ENCODE measurements at regions not wholly inside any gene's neighbourhood (a gene's known extent, or its start where the extent isn't known, plus 50 kb on each side); places are given as distances from the start of the nearest gene placed in this dataset.

DNA sequence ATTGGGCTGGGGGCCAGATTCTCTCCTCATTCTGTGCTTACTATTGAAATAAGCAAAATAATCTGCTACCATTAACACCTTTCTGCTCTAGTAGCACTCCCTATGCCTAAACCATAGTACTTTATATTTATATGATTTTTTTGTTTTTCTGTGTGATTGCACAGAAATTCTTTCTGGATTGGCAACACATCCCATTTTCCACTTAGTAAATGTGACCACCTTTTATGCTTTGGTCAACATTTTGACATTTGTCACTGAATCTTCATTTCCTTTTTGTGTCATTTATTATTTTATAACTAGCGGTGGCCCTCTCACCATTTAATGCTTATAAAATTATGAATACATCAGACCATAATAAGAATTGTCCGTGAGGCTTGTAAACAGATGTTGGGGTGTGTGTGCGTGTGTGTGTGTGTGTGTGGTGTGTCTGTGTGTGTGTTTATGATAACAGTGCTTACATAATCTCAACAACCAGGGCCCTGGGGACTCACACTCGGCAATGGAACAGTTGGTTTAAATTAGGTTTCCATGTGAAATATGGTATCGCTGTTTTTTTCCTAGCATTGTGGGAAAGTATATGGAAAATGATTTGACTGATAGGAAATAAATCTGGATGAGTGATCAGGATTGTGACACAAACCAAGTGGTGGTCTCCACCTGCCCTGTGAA is 138.9 kb downstream of the NOC3L start:
- TF ChIP-seq, protein P1, sequence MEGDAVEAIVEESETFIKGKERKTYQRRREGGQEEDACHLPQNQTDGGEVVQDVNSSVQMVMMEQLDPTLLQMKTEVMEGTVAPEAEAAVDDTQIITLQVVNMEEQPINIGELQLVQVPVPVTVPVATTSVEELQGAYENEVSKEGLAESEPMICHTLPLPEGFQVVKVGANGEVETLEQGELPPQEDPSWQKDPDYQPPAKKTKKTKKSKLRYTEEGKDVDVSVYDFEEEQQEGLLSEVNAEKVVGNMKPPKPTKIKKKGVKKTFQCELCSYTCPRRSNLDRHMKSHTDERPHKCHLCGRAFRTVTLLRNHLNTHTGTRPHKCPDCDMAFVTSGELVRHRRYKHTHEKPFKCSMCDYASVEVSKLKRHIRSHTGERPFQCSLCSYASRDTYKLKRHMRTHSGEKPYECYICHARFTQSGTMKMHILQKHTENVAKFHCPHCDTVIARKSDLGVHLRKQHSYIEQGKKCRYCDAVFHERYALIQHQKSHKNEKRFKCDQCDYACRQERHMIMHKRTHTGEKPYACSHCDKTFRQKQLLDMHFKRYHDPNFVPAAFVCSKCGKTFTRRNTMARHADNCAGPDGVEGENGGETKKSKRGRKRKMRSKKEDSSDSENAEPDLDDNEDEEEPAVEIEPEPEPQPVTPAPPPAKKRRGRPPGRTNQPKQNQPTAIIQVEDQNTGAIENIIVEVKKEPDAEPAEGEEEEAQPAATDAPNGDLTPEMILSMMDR (IDR thresholded peaks at IDR 0.05) = no peak
- no peak for TF ChIP-seq POLR2A (IDR thresholded peaks at IDR 0.05)
